Activated T-cell treated with anti-CD3 and anti-CD28 coated beads for 48 hours (primary cell): ENCODE measurements at regions not wholly inside any gene's neighbourhood (a gene's known extent, or its start where the extent isn't known, plus 50 kb on each side); places are given as distances from the start of the nearest gene placed in this dataset.

Source experiments
- DNase-seq: peaks from one replicate; pipeline ENCODE4 v3.0.0-alpha.2; 2020; ENCODE audit warnings: low read depth

DNA sequence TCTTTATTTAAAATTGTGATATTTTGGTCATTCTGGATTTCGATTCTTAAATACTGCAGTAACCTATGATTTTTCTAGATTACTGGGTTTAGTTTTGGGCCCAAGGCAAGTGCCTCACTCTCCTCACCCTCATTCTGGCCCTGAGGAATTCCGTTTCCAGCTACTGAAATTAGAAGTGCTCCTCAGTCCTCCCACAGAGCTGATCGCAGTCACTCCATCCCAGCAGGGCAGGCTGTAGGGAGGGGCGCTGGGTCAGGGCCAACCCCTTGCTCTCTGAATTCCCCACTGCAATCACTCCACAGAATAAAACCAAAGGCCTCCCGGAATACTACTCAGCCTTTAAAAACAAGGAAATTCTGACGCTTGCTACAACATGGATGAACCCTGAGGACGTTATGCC, 66.5 kb upstream of the DIO3 start:
- DNase-seq: no peak

DNA sequence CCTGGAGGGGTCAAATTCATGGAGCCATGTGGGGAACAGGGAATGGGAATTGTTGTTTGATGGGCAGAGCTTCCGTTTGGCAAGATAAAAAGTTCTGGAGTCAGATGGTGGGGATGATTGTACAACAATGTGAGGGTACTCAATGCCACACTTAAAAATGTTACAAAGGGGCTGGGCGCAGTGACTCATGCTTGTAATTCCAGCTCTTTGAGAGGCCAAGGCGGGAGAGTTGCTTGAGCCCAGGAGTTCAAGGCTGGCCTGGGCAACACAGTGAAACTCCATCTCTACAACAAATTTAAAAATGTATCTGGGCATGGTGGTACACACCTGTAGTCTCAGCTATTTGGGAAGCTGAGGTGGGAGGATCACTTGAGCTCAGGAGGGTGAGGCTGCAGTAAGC, 66.0 kb upstream of the DIO3 start:
- no peak for DNase-seq

DNA sequence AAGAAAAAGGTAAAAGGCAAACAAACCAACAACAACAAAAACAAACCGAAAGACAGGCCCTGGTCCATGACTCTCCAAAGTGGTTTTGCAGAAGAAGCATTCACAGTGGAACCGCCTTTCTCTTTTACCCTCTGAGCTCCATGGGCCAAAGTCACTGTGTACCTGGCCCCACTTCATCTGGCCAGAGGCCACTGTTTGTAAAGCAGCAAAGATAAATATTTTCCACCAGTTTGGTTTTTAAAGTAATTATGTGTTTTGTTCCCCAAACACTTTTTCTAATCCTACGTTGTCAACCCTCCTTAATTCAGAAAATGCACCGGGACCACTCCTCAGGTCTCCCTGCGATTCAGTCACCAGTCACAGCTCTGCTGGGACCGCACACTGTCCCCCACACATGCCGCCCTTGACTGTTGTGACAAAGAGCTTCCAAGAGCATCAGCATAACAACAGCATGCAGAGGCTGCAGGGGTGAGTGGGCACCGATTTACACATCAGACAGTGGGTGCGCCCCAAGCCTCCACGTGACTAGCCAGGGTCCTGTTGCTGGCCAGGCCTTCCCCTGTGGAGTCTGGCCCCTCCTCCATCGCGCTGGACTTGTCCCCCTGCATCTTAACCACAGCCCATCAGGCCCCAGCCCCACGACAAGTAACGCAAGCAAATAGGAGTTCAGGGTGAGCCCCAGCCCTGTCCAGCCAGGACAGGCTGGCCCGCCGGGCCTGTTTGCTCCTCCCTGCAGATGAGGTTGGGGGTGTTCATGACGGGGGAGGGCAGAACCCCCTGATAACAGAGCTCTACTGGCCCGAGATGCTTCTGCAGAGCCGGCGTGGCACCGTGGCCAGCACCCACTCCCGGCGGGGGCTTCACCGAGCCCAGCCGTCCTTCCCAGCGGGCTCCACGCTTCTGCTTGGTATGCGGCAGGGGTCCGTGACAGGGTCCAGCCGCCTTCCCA, 65.2 kb upstream of the DIO3 start:
- DNase-seq: no peak

GRCh38 chr14:101496776-101497683, 64.3 kb upstream of the DIO3 start:
- DNase-seq: no peak

DNA sequence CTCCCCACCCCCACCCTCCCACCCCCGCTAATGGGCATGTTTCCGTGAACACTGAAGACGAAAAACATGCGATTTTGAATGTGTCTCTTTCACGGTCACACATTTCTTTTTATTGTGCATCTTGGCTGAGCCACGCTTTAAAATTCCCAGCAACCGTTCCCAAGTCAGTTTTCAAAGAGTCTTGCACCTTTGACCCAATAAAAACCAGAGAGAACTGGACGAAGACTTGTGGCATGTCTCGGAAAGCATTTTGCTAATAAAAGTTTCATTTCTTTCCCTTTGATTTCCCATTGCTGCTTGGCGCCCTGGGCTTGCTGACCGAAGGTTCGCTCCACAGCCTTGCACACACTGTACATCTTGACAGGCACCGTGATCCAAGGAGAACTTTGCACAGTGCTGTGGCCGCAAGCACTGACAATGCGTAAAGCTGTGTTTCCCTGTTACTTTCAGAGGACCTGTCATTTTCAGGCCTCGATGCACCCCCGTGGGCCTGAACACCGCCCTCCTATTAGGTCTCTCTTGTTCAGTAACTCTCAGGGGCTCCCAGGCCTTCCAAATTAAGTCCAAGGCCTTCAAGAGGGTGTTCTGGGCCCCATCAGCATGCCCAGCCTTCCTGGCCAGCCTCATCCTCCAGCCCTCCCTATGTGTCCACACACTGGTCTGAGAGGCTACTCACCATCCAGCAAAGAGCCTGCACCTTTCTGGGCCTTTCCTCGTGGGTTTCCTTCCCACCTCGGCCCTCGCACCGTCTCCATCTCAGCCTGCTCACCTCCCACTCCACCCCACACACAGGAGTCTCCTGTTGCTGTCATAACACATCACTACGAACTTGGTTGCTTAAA, 63.4 kb upstream of the DIO3 start:
- no peak for DNase-seq

DNA sequence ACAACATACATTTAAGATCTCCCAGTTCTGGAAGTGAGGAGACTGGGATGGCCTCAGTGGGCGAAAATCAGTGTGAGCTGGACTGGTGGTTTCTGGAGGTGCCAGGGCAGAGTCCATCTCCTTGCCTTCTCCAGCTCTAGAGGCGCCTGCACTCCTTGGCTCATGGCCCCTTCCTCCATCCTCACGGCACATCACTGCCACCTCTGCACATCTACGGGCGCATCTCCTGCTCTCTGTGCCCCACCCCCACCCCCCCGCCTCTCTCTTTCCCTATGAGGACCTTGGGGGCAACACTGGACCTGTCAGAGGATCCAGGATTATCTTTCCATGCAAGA, 62.8 kb upstream of the DIO3 start:
- DNase-seq: no peak

DNA sequence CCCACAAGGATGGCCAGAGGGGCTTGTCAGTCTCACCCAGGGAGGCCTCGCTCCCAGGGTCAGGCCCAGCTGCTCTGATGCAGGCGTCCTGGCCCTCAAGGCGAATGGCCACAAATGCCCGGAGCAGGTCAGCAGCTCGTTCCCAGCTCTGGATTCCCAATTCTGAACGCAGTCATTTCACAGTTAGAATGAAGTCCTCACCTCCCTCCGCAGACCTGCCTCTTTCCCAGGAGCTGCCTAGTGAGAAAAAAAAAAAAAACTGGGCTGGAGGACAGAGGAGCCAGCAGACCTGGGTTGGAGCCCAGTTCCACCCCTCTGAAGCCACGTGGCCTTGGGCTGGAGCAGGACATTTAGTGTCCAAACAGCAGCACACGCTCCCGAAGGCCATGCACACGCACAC, 62.2 kb upstream of the DIO3 start:
- no peak for DNase-seq

GRCh38 chr14:101499513-101499912, 61.8 kb upstream of the DIO3 start:
- DNase-seq: no peak

GRCh38 chr14:101500061-101500460, 61.2 kb upstream of the DIO3 start:
- no peak for DNase-seq

GRCh38 chr14:101500681-101501080, 60.6 kb upstream of the DIO3 start:
- DNase-seq: no peak

- DNase-seq: no peak
Measured at GRCh38 chr14:101501341-101501740, 60.0 kb upstream of the DIO3 start.

DNA sequence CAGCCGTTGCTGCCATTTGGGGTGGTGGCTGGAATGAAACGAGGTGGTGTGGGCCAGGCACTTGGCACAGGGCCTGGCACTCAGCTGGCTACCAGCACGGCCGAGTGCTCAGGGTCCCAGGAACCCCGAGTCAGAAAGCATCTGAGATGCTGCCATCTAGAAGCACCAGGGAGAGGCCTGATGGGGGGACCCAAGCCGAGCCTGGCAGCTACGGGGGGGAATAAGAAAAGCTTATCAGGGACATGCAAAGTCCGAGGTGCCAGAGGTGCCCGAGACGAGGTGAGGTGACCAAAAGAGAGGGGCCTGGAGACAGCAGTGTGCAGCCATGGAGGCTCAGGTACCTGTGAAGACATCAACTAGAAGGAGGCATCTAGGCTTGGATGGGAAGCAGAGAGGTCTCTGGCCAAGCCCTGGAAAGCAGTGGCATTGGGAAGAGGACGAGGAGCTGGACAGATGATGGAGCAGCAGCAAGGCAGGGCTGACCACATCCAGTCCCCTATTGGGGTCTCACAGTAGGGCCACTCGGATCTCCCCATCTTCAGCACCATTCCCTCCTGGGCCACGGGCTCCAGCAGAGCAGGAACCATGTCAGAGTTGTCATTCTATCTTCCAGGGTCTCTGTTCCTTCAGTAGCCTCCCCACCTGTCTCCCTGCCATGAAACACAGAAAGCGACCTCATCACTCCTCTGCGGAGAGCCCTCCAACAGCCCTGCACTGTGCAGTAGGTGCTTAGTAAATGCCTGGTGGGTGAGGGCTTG, 59.3 kb upstream of the DIO3 start:
- no peak for DNase-seq

GRCh38 chr14:101502761-101503392, 58.4 kb upstream of the DIO3 start:
- no peak for DNase-seq

DNA sequence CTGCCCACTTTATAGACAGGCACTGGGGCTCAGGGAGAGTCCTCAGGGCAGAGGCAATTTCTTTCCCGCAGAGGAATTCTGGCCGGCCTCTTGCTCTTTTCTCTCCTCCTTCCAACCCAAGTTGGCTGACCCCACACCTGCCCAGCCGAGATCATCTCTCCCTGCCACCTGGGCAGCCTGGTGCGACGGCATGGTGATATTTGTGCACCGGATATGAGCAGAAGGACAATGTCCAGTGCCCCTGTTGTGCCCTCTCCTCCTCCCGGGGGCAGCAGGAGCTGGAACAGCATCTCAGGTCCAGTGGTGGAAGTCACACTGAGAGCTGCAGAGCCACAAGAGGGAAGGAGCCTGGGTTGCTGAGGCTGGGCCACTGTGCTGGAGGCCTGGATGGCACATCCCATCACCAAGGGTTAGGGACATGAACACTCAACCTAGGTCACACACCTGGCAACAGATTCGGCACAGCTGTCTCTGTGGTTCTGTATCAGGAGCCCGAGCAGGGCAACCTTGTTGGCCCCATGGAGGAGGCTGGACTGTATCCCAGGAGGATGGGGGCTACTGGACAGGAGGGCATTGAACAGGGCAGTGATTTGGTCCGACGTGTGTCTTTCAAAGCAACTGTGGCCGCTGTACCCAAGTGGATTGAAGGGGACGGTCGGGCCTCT, 57.7 kb upstream of the DIO3 start:
- no peak for DNase-seq

- no peak for DNase-seq
Measured at GRCh38 chr14:101504096-101504948, 57.0 kb upstream of the DIO3 start.

- DNase-seq: no peak
Measured at GRCh38 chr14:101505236-101505970, 55.9 kb upstream of the DIO3 start.

DNA sequence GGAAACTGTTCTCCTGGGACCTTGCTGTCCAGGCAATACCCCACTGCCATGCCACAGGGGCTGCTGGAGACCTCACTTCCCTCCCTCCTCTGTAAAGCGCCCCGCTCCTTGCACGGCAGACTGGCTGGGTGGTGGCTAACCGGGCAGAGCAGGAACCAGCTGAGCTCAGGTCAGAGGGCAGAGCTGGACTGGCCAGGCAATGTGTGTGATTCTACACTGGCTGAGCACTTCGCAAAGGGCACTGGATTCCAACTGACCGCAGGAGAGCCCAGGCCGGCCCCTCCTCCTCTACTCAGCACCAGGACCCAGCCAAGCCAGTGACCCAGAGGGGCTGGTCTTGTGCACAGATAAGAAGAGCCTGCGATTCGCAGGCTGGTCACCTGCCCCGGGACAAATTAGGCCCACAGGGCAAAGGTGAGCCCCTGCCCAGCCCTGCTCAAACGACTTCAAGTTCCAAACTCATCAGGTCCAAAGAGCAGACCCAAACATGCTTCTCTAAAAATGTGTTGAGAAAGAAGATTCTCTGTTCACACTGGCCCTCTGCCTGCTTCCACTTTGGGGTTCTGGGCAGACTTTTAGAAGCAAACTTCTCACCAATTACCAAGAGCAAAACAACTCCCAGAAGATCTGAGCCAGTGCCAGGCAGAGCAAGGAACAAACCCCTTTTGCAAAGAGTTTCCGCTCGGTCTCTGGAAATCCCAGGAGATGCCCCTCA, 54.9 kb upstream of the DIO3 start:
- no peak for DNase-seq
